Gastrocnemius medialis (tissue), 4 donors: ENCODE measurements at regions not wholly inside any gene's neighbourhood (a gene's known extent, or its start where the extent isn't known, plus 50 kb on each side); places are given as distances from the start of the nearest gene placed in this dataset.

Source experiments
- CTCF ChIP-seq, 5 experiments: fragments of 450-650 bp in 3 of 5; fragments of 200-600 bp in 2 of 5; sonication (generic) in 2 of 5; IDR thresholded peaks in 4 of 5; conservative IDR thresholded peaks in 1 of 5; 1 replicate in 4 of 5; 2 replicates in 1 of 5; pipeline ENCODE4 v1.5.1; 2016 to 2019; ENCODE audit warnings: antibody characterized with exemption in 5 of 5, mild to moderate bottlenecking in 3 of 5, moderate library complexity in 3 of 5
- POLR2A ChIP-seq, 2 donors: fragments of 450-650 bp; IDR thresholded peaks; one replicate each; pipeline ENCODE4 v1.6.1; 2017; ENCODE audit warnings: antibody characterized with exemption in 2 of 2, mild to moderate bottlenecking in 2 of 2, moderate library complexity in 2 of 2

- no peak for TF ChIP-seq CTCF (IDR thresholded peaks at IDR 0.05 in 4 of 5, conservative IDR thresholded peaks at IDR 0.05 in 1 of 5)
- no peak for TF ChIP-seq POLR2A (IDR thresholded peaks at IDR 0.05)
Measured at GRCh38 chr2:217469203-217469810, 533.5 kb downstream of the TNS1 start.
